GM12878 (cell line): ENCODE measurements at regions not wholly inside any gene's neighbourhood (a gene's known extent, or its start where the extent isn't known, plus 50 kb on each side); places are given as distances from the start of the nearest gene placed in this dataset.

ENCODE experiments used
- ATAC-seq: fragments of 200-7000 bp; cut with Tn5 transposase; 3 replicates; pipeline ENCODE4 v1.9.1; 2020; ENCODE audit warnings: mild to moderate bottlenecking, moderate library complexity
- BruUV-seq: library from RNA; stranded (reverse); fragments of 400-500 nt; replicated peaks from 2 replicates; lab custom pipeline; 2021; lab: Mats Ljungman, UMichigan
- CTCF ChIA-PET: fragments of 300-600 bp; sonication (Branson Sonifier 250); formaldehyde crosslinking; extraction: SDS; loops from one replicate; lab custom pipeline; 2021; ENCODE audit warnings: inconsistent platforms; lab: Yijun Ruan, JAX
- POLR2A ChIA-PET: fragments of 350-600 bp; formaldehyde crosslinking; extraction: SDS; loops from one replicate; lab custom pipeline; 2021; ENCODE audit warnings: inconsistent platforms; lab: Charles Lee
- RAD21 ChIA-PET: fragments of 300-600 bp; sonication (Branson Sonifier 250); formaldehyde crosslinking; loops from one replicate; lab custom pipeline; 2023; ENCODE audit warnings: antibody characterized with exemption; ENCODE audit not compliant: unreplicated experiment; lab: Charles Lee
- SMC1A ChIA-PET: fragments of 300-600 bp; sonication (Branson Sonifier 250); formaldehyde crosslinking; loops from one replicate; lab custom pipeline; 2023; ENCODE audit not compliant: unreplicated experiment, uncharacterized antibody; lab: Charles Lee
- DNase-seq: peaks from one replicate; pipeline ENCODE4 v3.0.0-alpha.2; 2011; ENCODE audit warnings: low read depth, low spot score
- FAIRE-seq: peaks from 3 replicates; lab custom pipeline; 2011; peaks lifted over from hg19 to GRCh38; lab: Jason Lieb, UNC
- H2AFZ ChIP-seq: 2 replicates; pipeline ENCODE4 v1.6.0; 2011; ENCODE audit warnings: low read depth, low read length, control low read depth; ENCODE audit not compliant: control insufficient read depth
- H3K27ac ChIP-seq: 2 replicates; pipeline ENCODE4 v1.5.1; 2011; ENCODE audit warnings: control low read depth; ENCODE audit not compliant: control insufficient read depth, insufficient read depth
- H3K27me3 ChIP-seq, 2 experiments: replicated peaks in 1 of 2; 2 replicates each; pipeline versions ENCODE4 v1.6.0 to v1.6.1; 2011; ENCODE audit warnings: low read length in 1 of 2; ENCODE audit not compliant: control insufficient read depth in 2 of 2, insufficient read depth in 2 of 2
- H3K36me3 ChIP-seq, 2 experiments: 2 replicates each; pipeline ENCODE4 v1.5.1; 2011; ENCODE audit warnings: low read length in 1 of 2; ENCODE audit not compliant: control insufficient read depth in 2 of 2, insufficient read depth in 2 of 2
- H3K4me1 ChIP-seq: 2 replicates; pipeline ENCODE4 v1.6.1; 2011; ENCODE audit warnings: mild to moderate bottlenecking, low read length, moderate library complexity, mixed read lengths; ENCODE audit not compliant: control insufficient read depth, insufficient read depth
- H3K4me2 ChIP-seq: 2 replicates; pipeline ENCODE4 v1.6.0; 2011; ENCODE audit warnings: control low read depth; ENCODE audit not compliant: control insufficient read depth, insufficient read depth
- H3K4me3 ChIP-seq: fragments of 200-600 bp; sonication (generic); 2 replicates; pipeline ENCODE4 v1.5.1; 2016
- H3K79me2 ChIP-seq: 2 replicates; pipeline ENCODE4 v1.6.0; 2011; ENCODE audit warnings: low read length; ENCODE audit not compliant: control insufficient read depth, insufficient read depth
- H3K9ac ChIP-seq: 2 replicates; pipeline ENCODE4 v1.8.0; 2011; ENCODE audit warnings: low read length, control low read depth, mixed read lengths; ENCODE audit not compliant: control insufficient read depth, insufficient read depth
- H3K9me3 ChIP-seq: replicated peaks from 3 replicates; pipeline ENCODE4 v1.5.1; 2011; ENCODE audit warnings: mild to moderate bottlenecking, low read length; ENCODE audit not compliant: control insufficient read depth, insufficient read depth
- H4K20me1 ChIP-seq: 2 replicates; pipeline ENCODE4 v1.6.0; 2011; ENCODE audit not compliant: control insufficient read depth, insufficient read depth
- ASH2L ChIP-seq: fragments of 300-600, 200-600 bp; sonication (generic); IDR thresholded peaks from 2 replicates; pipeline ENCODE4 v1.6.1; 2017; ENCODE audit warnings: low read depth, mild to moderate bottlenecking, borderline replicate concordance
- BCL3 ChIP-seq: IDR thresholded peaks from 2 replicates; pipeline ENCODE4 v1.6.1; 2011; ENCODE audit warnings: borderline replicate concordance, low read depth, mild to moderate bottlenecking, moderate library complexity, low read length; ENCODE audit not compliant: insufficient read depth, poor library complexity, severe bottlenecking
- CUX1 ChIP-seq: IDR thresholded peaks from 2 replicates; pipeline ENCODE4 v1.6.1; 2012; ENCODE audit warnings: improper control_type of control experiment, low read depth, low read length; ENCODE audit not compliant: insufficient replicate concordance
- MEF2A ChIP-seq: IDR thresholded peaks from 2 replicates; pipeline ENCODE4 v1.6.1; 2011; ENCODE audit warnings: low read depth, mild to moderate bottlenecking, low read length, moderate library complexity; ENCODE audit not compliant: insufficient read depth
- NFYA ChIP-seq: IDR thresholded peaks from 2 replicates; pipeline ENCODE4 v1.6.1; 2011; ENCODE audit warnings: low read depth, mild to moderate bottlenecking, low read length, improper control_type of control experiment, borderline replicate concordance
- POU2F2 ChIP-seq: IDR thresholded peaks from 3 replicates; pipeline ENCODE4 v1.6.1; 2011; ENCODE audit warnings: low read depth, mild to moderate bottlenecking, low read length, borderline replicate concordance
- WGBS: methylation state at CpG from one replicate; pipeline ENCODE4 v1.1.6; 2016; ENCODE audit warnings: low lambda C conversion rate; ENCODE audit not compliant: insufficient replicate concordance, insufficient coverage; ENCODE audit errors: missing lambda C conversion rate; 5-methylcytosine and 5-hydroxymethylcytosine counted together
- in situ Hi-C: fragments of 300-500 bp; cut with MboI; formaldehyde crosslinking; loops from 9 replicates; pipeline ENCODE4 v1.14.3; 2018; ENCODE audit warnings: mixed read lengths
- intact Hi-C: fragments of 100-400 bp; cut with micrococcal nuclease; formaldehyde crosslinking; loops from one replicate; pipeline ENCODE4 v1.14.2; 2022; ENCODE audit not compliant: unreplicated experiment
- TF ChIP-seq, protein P1 (sequence below): fragments of 450-650 bp; IDR thresholded peaks from 2 replicates; pipeline ENCODE4 v1.6.1; 2017; ENCODE audit warnings: antibody characterized with exemption, mild to moderate bottlenecking, moderate library complexity

DNA sequence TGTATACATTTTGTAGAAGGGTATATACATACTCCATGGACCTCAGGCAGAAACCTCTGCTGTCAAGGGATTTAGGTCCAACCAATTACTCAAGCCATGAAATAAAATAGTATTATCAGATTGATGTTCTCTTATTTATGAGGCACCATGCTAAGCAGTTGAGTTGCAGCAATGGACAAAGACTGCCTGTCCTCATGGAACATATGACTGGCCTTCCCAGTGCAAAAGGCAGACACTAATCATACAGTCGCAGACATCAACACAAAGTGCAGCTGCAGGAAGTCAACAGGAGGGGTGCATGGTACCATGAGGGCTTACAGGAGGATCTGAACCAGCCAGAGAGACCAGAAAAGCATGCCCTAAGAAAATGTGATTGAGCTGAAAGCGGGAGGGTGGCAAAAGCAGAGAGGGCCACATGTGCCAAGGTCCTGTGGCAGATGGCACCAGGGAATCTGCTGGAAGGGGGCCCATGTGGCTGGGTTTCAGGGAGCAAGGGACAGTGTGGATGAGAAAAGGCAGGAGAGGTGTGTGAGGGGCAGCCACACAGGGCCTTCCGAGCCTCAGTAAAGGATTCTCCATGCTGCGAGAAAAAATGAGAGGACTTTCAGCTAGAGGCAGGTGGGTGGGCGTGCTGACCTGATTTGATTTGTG, 61.4 kb upstream of the RNF152 start (continued):
- TF ChIP-seq, protein P1, sequence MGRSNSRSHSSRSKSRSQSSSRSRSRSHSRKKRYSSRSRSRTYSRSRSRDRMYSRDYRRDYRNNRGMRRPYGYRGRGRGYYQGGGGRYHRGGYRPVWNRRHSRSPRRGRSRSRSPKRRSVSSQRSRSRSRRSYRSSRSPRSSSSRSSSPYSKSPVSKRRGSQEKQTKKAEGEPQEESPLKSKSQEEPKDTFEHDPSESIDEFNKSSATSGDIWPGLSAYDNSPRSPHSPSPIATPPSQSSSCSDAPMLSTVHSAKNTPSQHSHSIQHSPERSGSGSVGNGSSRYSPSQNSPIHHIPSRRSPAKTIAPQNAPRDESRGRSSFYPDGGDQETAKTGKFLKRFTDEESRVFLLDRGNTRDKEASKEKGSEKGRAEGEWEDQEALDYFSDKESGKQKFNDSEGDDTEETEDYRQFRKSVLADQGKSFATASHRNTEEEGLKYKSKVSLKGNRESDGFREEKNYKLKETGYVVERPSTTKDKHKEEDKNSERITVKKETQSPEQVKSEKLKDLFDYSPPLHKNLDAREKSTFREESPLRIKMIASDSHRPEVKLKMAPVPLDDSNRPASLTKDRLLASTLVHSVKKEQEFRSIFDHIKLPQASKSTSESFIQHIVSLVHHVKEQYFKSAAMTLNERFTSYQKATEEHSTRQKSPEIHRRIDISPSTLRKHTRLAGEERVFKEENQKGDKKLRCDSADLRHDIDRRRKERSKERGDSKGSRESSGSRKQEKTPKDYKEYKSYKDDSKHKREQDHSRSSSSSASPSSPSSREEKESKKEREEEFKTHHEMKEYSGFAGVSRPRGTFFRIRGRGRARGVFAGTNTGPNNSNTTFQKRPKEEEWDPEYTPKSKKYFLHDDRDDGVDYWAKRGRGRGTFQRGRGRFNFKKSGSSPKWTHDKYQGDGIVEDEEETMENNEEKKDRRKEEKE = no peak
- no peak for TF ChIP-seq ASH2L

DNA sequence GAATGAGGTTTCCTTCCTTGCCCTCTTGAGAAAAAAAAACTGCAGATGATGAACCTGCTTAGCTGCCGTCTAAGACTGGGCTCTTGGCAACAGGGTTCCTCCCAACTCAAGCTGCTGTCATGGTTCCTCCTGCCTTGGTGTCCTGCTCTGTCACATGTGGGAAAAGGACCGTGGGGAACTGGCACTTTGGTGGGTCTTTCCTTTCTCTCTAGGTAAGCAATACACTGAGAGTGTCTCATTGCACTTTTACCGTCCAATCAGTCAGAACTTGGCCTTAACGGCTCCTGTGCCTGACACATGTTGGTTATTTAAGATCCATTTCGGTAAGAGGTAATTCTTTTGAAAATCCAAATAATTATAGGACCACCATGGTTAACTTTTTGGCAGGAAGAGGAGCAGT, 60.8 kb upstream of the RNF152 start:
- Histone ChIP-seq H2AFZ (no peak overlapping the region), H3K79me2 (no peaks in the 10 kb centered on the region), H3K27me3 (no peaks in the 10 kb centered on the region), H3K4me2 (no peak overlapping the region), H3K9me3 (peaks cover 11% of the 10 kb centered on the region; the same call in 2 of the 3 replicates), H3K36me3 (no peaks in the 10 kb centered on the region), H4K20me1 (no peaks in the 10 kb centered on the region), H3K4me3 (no peak overlapping the region), H3K9ac (no peak overlapping the region), H3K27ac (no peak overlapping the region), H3K4me1 (peaks cover 12% of the 10 kb centered on the region)
- no peak for ATAC-seq
- WGBS = 77% methylated on average over 5 of the region's 5 CpGs
- CTCF ChIA-PET = interaction anchor here (0.6 to 0.7 kb wide), 2 partner anchors 296 to 1180 kb away, joined by 3 read pairs; no protein-coding TSS in a partner anchor
- FAIRE-seq = no peak
- in situ Hi-C loops = no loop called here
- SMC1A ChIA-PET = interaction anchor here (1.3 to 2.0 kb wide), 2 partner anchors 11 to 19 kb away, joined by 4 to 14 read pairs; no protein-coding TSS in a partner anchor
- POLR2A ChIA-PET = no interaction called here
- intact Hi-C loops = no loop called here
- no peak for DNase-seq
- RAD21 ChIA-PET = no interaction called here
- BruUV-seq = no TSS peak
- TF ChIP-seq NFYA = no peak
- no peak for TF ChIP-seq POU2F2
- no peak for TF ChIP-seq BCL3
- no peak for TF ChIP-seq CUX1
- TF ChIP-seq MEF2A = no peak
